ENCODE measurements at regions not wholly inside any gene's neighbourhood (a gene's known extent, or its start where the extent isn't known, plus 50 kb on each side); places are given as distances from the start of the nearest gene placed in this dataset.

DNA sequence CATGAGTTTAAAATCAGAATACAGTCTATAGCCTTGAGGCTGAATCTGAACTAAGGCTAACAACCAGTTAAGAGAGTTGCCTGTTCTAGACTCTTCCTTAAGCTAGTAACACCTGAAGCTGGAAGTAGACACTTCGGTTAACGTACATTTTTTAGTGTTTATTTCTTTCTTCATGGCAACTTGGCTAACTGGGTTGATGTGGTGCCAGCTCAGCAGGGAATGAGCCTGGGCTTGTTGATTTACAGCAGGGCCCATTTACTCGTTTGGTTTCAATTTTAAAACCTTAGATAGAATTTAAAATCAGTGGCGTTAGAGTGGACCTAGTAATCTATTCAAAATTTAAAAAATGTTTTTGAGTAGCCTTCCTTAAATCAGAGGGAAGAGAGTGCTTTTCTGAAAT lies 137.6 kb upstream of the ESX1 start:
- TF ChIP-seq, protein P1, sequence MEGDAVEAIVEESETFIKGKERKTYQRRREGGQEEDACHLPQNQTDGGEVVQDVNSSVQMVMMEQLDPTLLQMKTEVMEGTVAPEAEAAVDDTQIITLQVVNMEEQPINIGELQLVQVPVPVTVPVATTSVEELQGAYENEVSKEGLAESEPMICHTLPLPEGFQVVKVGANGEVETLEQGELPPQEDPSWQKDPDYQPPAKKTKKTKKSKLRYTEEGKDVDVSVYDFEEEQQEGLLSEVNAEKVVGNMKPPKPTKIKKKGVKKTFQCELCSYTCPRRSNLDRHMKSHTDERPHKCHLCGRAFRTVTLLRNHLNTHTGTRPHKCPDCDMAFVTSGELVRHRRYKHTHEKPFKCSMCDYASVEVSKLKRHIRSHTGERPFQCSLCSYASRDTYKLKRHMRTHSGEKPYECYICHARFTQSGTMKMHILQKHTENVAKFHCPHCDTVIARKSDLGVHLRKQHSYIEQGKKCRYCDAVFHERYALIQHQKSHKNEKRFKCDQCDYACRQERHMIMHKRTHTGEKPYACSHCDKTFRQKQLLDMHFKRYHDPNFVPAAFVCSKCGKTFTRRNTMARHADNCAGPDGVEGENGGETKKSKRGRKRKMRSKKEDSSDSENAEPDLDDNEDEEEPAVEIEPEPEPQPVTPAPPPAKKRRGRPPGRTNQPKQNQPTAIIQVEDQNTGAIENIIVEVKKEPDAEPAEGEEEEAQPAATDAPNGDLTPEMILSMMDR (IDR thresholded peaks at IDR 0.05; ENCODE audit: low read depth, low read length) = no peak
- no peak for TF ChIP-seq POLR2A (IDR thresholded peaks at IDR 0.05; ENCODE audit: extremely low read depth, insufficient read length)

Data from NB4 (cell line).